SH-SY5Y (cell line): ENCODE measurements at regions not wholly inside any gene's neighbourhood (a gene's known extent, or its start where the extent isn't known, plus 50 kb on each side); places are given as distances from the start of the nearest gene placed in this dataset.

ENCODE experiments used
- GATA2 ChIP-seq: IDR thresholded peaks from 2 replicates; pipeline ENCODE4 v1.6.1; 2011; ENCODE audit warnings: mild to moderate bottlenecking, low read depth, low read length
- GATA3 ChIP-seq: IDR thresholded peaks from 2 replicates; pipeline ENCODE4 v1.6.1; 2011; ENCODE audit warnings: low read depth, mild to moderate bottlenecking, low read length, moderate library complexity

GRCh38 chr2:78262713-78263375 lies 740.7 kb upstream of the LRRTM4 start:
- TF ChIP-seq GATA2 (no peak), GATA3 (no peak)
